C4-2B (cell line): ENCODE measurements at regions not wholly inside any gene's neighbourhood (a gene's known extent, or its start where the extent isn't known, plus 50 kb on each side); places are given as distances from the start of the nearest gene placed in this dataset.

Experiments
- ZFX ChIP-seq: fragments of 450-650 bp; IDR thresholded peaks from 2 replicates; pipeline ENCODE4 v1.6.1; 2017
- TF ChIP-seq, protein P1 (sequence below): fragments of 450-650 bp; conservative IDR thresholded peaks from 2 replicates; pipeline ENCODE4 v1.5.1; 2017; ENCODE audit warnings: mild to moderate bottlenecking

DNA sequence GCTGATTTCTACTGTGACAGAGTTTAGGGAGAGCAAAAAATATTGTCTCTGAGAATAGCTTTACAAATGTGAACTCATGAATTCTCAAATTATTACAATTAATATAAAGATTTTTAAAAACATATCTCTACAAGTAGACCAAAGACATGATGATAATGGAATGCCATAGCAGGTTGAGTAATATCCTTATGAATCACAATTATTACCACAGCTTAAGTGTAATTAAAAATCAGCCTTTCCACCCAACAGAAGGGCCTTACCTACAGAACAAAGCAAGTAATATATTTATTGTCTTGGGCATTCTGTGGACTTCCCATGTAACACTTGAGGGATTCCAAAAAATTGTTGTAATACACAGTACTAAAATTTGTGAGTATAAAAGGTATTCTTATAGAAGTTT, 1099.6 kb upstream of the GJE1 start:
- TF ChIP-seq, protein P1, sequence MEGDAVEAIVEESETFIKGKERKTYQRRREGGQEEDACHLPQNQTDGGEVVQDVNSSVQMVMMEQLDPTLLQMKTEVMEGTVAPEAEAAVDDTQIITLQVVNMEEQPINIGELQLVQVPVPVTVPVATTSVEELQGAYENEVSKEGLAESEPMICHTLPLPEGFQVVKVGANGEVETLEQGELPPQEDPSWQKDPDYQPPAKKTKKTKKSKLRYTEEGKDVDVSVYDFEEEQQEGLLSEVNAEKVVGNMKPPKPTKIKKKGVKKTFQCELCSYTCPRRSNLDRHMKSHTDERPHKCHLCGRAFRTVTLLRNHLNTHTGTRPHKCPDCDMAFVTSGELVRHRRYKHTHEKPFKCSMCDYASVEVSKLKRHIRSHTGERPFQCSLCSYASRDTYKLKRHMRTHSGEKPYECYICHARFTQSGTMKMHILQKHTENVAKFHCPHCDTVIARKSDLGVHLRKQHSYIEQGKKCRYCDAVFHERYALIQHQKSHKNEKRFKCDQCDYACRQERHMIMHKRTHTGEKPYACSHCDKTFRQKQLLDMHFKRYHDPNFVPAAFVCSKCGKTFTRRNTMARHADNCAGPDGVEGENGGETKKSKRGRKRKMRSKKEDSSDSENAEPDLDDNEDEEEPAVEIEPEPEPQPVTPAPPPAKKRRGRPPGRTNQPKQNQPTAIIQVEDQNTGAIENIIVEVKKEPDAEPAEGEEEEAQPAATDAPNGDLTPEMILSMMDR = no peak
- TF ChIP-seq ZFX = no peak
